GM13977 (cell line): ENCODE measurements at regions not wholly inside any gene's neighbourhood (a gene's known extent, or its start where the extent isn't known, plus 50 kb on each side); places are given as distances from the start of the nearest gene placed in this dataset.
A peak's percentile ranks its signal among the peaks of the same experiment; 100 is the strongest.

Experiments
- DNase-seq: peaks from one replicate; pipeline ENCODE4 v3.0.0; 2012; ENCODE audit warnings: low spot score
- in situ Hi-C: fragments of 300-500 bp; cut with MboI; formaldehyde crosslinking; loops from one replicate; pipeline ENCODE4 v1.12.0; 2022; ENCODE audit warnings: low sequenced_read_pairs, low pct_unique_long_range_greater_than_20kb, mixed read lengths, inconsistent platforms; ENCODE audit not compliant: unreplicated experiment
- TF ChIP-seq, protein P1 (sequence below): IDR thresholded peaks from 2 replicates; pipeline ENCODE4 v1.5.1; 2012; ENCODE audit warnings: mild to moderate bottlenecking, control low read depth; ENCODE audit not compliant: insufficient read depth; ENCODE audit errors: extremely low read depth, missing control alignments

DNA sequence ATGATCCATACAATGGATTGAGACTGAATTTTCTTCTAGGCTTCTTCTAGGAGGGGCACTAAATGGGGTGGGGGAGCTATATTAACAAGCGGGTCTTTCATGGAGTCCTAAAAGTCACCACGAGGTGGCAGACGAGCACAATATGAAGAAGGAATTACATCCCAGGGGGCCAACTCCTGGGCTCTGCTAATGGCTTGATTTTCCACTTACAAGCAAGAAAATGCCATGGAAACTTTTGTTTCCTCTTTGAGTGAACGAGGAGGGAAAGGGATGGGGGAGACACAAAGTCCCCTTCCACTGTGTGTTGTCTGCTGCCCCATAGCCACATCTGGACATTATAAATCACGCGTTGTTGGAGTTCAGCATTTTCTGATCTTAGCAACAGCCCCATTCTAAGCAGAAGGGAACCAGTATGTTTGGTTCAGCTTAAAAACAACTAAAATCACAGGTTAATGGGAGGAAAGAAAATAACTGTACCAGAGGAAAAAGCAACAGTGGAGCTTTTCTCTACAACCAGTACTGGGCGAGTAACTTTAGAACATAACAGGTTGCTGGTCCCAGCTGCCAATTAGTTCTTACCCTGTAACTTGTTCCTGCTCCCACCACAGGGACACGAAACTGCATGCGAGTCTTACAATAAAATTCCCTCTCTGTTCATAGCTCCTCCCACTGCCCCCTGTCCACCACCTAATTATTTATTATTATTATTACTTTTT lies 285.0 kb upstream of the PARD3B start:
- peak; percentile 27 for DNase-seq
- TF ChIP-seq, protein P1, sequence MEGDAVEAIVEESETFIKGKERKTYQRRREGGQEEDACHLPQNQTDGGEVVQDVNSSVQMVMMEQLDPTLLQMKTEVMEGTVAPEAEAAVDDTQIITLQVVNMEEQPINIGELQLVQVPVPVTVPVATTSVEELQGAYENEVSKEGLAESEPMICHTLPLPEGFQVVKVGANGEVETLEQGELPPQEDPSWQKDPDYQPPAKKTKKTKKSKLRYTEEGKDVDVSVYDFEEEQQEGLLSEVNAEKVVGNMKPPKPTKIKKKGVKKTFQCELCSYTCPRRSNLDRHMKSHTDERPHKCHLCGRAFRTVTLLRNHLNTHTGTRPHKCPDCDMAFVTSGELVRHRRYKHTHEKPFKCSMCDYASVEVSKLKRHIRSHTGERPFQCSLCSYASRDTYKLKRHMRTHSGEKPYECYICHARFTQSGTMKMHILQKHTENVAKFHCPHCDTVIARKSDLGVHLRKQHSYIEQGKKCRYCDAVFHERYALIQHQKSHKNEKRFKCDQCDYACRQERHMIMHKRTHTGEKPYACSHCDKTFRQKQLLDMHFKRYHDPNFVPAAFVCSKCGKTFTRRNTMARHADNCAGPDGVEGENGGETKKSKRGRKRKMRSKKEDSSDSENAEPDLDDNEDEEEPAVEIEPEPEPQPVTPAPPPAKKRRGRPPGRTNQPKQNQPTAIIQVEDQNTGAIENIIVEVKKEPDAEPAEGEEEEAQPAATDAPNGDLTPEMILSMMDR, result peak; percentile 46
- in situ Hi-C loops, result no loop called here

DNA sequence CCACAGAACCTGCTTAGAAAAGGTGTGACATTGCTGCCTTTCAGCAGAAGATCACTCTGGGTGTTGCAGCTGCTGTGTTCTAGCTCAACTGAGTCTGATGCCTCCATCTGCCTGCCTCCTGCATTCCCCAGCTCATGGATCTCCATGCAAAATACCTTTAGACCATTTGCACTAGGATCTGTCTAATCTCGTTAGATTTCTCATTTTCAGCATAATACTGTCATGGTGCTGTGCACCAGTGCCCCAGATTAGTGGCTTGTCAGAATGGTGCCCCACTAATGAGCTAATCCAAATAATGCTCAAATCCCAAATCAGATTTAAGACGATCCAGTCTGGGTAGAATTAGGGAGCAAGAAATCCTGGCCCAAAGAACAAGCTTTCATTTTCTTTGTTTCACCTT lies 284.4 kb upstream of the PARD3B start:
- TF ChIP-seq, protein P1, result no peak
- in situ Hi-C loops, result no loop called here
- DNase-seq, result no peak

DNA sequence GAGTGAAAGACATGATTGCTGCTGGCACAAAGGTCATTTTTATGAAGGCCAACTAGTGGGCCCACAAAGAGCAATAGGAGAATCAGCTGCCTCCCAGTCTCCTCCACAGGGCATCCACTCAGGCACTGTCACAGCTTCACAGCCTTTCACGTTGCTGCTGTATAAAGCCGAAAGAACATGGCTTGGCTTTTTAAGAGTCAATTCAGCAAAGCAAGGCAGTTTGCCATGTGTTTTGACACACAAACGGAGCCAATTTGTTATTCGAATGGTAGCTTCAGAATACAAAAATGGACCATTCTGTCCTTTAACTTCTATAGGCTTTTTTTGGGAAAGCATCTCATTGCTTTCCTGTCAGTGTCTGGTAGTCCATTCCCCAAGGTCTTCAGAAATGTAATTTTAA lies 283.4 kb upstream of the PARD3B start:
- no peak for DNase-seq
- TF ChIP-seq, protein P1, result no peak
- in situ Hi-C loops, result no loop called here

DNA sequence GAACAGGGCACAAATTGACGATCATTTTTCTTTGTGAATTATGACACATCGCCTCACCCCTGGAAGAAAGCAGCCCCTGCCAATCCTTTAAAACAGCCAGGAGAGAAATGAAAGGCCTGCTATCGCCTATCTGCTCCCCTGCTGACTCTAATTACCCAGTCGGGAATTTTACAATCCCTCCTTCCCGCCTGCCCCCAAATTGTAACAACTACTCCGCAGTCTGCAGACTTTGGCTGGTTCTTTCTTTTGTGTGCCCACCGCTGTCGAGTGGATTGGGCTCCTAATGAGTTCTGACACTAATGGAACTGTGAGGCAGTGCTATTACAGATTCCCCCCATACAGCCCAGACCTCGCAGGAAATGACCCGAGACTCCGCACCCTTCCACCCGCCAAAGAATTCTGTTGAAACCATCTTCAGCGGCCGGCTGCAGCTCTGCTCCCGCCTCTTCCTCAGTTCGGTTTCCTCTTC lies 281.2 kb upstream of the PARD3B start:
- in situ Hi-C loops, result no loop called here

DNA sequence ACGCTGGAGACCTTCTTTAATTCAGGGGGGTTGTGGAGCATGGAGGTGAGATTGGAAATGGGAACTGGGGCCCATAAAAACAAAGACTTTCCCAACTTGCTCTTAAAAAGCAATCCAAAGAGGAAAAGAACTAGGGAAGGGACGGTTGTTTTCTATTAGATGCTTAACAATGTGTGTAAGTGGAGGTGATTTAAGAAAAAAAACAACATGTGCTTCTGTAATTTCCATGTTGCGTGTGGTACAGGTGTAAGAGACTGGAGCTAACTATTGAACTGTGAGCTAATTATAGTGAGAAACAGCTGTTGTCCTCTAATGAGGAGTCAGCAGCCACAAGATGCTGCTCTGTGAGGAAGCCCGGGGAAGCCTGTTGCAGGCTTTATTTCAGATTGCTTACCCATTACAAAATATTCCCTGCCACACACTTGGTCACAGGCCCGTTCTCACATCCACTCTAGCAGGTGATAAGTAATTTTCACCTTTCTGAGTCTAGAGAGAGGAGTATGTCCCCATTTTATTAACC lies 280.6 kb upstream of the PARD3B start:
- DNase-seq, result no peak
- TF ChIP-seq, protein P1, result no peak
- in situ Hi-C loops, result no loop called here

More for the DNA sequence above, 281.2 kb upstream of the PARD3B start:
- TF ChIP-seq, protein P1, result no peak
- no peak for DNase-seq

DNA sequence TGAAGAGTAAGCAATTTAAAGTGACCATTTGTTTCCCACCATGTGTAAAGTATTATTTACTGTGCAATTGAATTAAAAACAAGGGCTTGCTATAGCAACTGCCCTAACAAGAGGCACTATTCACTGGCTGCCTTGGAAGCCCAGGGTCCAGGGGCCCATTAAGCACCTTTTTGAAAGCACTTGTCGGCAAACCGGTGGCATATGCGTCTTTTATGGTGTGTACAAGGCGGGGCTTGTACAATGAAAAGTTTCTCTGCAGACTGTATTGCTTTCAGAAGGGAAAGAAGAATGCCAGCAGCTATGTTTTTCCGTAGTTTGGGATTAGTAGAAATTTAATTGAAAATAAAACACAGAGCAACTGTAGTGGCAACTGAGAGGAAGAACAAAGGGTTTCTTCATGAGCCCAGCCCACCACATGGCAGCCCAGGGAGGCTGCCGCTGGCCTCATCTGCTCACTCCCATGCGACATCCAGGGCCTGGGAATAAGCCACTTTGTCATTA lies 279.5 kb upstream of the PARD3B start:
- TF ChIP-seq, protein P1, result no peak
- in situ Hi-C loops, result no loop called here

More for the DNA sequence above, 279.5 kb upstream of the PARD3B start:
- no peak for DNase-seq
